ENCODE measurements at regions not wholly inside any gene's neighbourhood (a gene's known extent, or its start where the extent isn't known, plus 50 kb on each side); places are given as distances from the start of the nearest gene placed in this dataset.

GRCh38 chr2:103506812-103507211, 745.0 kb downstream of the TMEM182 start:
- DNase-seq (ENCODE audit: low read depth), result no peak

- no peak for DNase-seq (ENCODE audit: low read depth)
These were observed 750.6 kb downstream of the TMEM182 start for GRCh38 chr2:103512442-103512841.

- no peak for DNase-seq (ENCODE audit: low read depth)
These were observed 758.7 kb downstream of the TMEM182 start for GRCh38 chr2:103520547-103520946.

GRCh38 chr2:103525756-103526155, 763.9 kb downstream of the TMEM182 start:
- DNase-seq (ENCODE audit: low read depth), result peak; percentile 8

- DNase-seq (ENCODE audit: low read depth), result no peak
These were observed 764.9 kb downstream of the TMEM182 start for GRCh38 chr2:103526757-103527156.

- no peak for DNase-seq (ENCODE audit: low read depth)
These were observed 765.4 kb downstream of the TMEM182 start for GRCh38 chr2:103527278-103527677.

GRCh38 chr2:103529798-103530502, 768.1 kb downstream of the TMEM182 start:
- DNase-seq (ENCODE audit: low read depth), result no peak

- DNase-seq (ENCODE audit: low read depth), result no peak
These were observed 790.9 kb downstream of the TMEM182 start for GRCh38 chr2:103552775-103553174.

- no peak for DNase-seq (ENCODE audit: low read depth)
These were observed 833.0 kb downstream of the TMEM182 start for GRCh38 chr2:103594823-103595222.

GRCh38 chr2:103605071-103605780, 843.4 kb downstream of the TMEM182 start:
- no peak for DNase-seq (ENCODE audit: low read depth)

GRCh38 chr2:103615611-103616105, 853.8 kb downstream of the TMEM182 start:
- no peak for DNase-seq (ENCODE audit: low read depth)

- DNase-seq (ENCODE audit: low read depth), result no peak
These were observed 855.1 kb downstream of the TMEM182 start for GRCh38 chr2:103616891-103617290.

GRCh38 chr2:103618112-103618511, 856.3 kb downstream of the TMEM182 start:
- DNase-seq (ENCODE audit: low read depth), result no peak

- DNase-seq (ENCODE audit: low read depth), result no peak
These were observed 865.5 kb downstream of the TMEM182 start for GRCh38 chr2:103627301-103627700.

GRCh38 chr2:103638978-103639377, 877.1 kb downstream of the TMEM182 start:
- DNase-seq (ENCODE audit: low read depth), result no peak

GRCh38 chr2:103656558-103656957, 894.7 kb downstream of the TMEM182 start:
- no peak for DNase-seq (ENCODE audit: low read depth)

GRCh38 chr2:103660519-103660918, 898.7 kb downstream of the TMEM182 start:
- DNase-seq (ENCODE audit: low read depth), result no peak

GRCh38 chr2:103660947-103661346, 899.1 kb downstream of the TMEM182 start:
- DNase-seq (ENCODE audit: low read depth), result no peak

GRCh38 chr2:103664690-103665089, 902.9 kb downstream of the TMEM182 start:
- no peak for DNase-seq (ENCODE audit: low read depth)

GRCh38 chr2:103667335-103667884, 905.6 kb downstream of the TMEM182 start:
- DNase-seq (ENCODE audit: low read depth), result no peak

- no peak for DNase-seq (ENCODE audit: low read depth)
These were observed 907.7 kb downstream of the TMEM182 start for GRCh38 chr2:103669531-103669930.

Data from HS-5 (cell line).